GM21381 (cell line): ENCODE measurements at regions not wholly inside any gene's neighbourhood (a gene's known extent, or its start where the extent isn't known, plus 50 kb on each side); places are given as distances from the start of the nearest gene placed in this dataset.

ENCODE experiments used
- ATAC-seq: cut with Tn5 transposase; IDR thresholded peaks from one replicate; pipeline ENCODE4 v1.9.1; 2021; ENCODE audit warnings: mild to moderate bottlenecking, moderate library complexity; ENCODE audit not compliant: unreplicated experiment

DNA sequence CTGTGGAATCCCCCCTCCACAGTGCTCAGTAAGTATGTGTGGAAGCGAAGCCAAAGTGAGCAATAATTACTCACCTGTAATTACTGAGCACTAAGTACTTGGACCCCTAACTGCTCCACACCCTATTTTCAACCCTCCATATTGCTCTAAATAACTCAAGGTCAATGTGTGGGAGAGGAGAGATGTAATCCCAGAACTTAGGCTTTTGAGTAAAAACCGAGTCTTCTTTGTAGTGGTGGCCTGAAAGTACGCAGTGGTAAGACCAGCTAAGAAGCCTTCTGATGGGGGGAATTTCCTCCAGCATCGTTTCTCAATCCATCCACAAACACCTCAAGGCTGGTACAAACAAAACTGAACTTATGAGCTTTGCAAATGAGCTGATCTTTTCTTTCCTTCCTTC lies 551.6 kb downstream of the ZEB2 start:
- ATAC-seq, result no peak

GRCh38 chr2:143965493-143966164 lies 554.3 kb downstream of the ZEB2 start:
- no peak for ATAC-seq

DNA sequence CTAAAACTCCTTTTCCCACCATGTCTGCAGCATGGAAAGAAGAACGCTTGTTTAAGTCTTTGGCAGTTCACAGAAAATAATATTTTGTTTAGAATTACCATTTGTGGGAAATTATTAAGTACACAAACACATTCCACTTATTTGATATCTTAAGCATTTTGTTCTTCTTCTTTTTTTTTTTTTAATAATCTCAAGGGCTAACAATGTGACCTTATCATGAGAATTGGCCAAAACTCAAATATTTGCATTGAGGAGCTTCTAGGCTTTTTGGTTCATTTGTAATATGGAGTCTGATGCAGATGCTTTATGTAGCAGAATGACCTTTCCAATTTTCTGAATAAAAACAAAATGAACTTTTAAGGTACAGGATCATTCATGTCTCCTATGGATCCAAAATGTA lies 555.0 kb downstream of the ZEB2 start:
- ATAC-seq, result no peak

GRCh38 chr2:143960177-143960576 lies 559.7 kb downstream of the ZEB2 start:
- ATAC-seq, result no peak

- no peak for ATAC-seq
These were observed 562.6 kb downstream of the ZEB2 start for GRCh38 chr2:143957321-143957720.

- no peak for ATAC-seq
These were observed 564.4 kb downstream of the ZEB2 start for GRCh38 chr2:143955401-143956065.

DNA sequence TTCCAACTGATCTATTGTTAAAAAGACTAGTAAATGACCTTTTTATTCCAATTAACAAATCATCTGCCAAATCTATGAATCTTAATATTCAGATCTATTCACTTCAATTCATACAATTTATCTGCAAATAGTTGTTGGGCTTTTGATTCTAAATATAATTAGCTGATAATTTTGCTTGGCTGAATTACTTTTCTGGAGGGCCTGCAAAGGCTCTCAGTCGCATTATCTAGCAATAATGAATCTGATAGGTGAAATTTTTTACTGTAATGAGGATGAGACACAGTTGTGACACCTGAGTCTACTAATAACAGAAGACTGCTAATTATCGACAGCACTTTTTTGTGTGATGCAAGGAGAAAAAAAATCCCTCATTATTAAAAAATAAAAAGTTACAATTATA lies 565.1 kb downstream of the ZEB2 start:
- no peak for ATAC-seq

GRCh38 chr2:143954186-143954585 lies 565.7 kb downstream of the ZEB2 start:
- no peak for ATAC-seq

DNA sequence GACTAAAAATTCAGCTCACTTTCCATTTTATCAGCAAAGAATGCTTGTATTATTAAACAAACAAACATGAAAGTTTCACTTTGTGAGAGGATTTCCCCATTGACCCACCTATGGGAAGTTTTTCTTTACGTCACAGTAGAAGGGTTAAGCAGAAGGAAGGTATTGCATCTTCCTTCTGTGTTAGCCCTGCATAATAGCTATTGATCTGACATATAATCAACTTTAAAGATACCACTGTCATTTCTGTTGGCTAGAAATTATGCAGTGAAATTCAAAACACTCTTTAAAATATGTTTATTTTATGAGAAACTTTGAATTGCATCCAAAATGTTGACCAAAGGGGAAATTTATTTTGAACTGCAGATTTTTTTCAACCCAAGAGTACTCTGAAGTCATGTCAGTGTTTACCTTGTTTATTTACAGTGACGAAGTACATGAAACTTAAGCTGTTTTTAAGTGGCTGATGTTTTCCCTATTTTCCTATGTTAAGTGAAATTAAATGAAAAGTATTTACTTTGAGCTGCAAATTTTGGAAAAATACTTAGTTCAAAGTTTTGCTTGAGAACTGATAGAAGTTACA lies 566.4 kb downstream of the ZEB2 start:
- ATAC-seq, result no peak

DNA sequence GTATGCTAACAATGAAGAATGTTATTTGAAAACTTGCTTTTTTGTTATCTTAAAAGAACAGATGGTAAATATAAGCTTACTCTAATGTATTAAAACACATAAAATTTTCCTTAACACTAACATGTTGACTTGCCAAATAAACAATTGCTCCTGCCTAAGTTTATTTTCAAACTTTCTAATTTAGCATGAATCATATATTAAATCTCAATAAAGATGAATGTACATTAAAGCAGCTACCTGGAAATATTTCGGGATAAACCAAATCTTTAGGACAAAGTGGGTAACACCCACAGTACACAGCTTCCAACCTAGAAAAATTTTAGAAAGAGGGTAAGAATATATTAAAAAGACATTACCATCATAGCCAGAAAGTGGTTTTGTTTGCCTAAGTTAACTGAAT lies 567.4 kb downstream of the ZEB2 start:
- ATAC-seq, result no peak

- no peak for ATAC-seq
These were observed 569.2 kb downstream of the ZEB2 start for GRCh38 chr2:143950704-143951103.

- ATAC-seq, result peak; percentile 59
These were observed 570.6 kb downstream of the ZEB2 start for GRCh38 chr2:143949121-143949848.

GRCh38 chr2:143948710-143949109 lies 571.2 kb downstream of the ZEB2 start:
- ATAC-seq, result no peak

- no peak for ATAC-seq
These were observed 573.2 kb downstream of the ZEB2 start for GRCh38 chr2:143946436-143947391.

- no peak for ATAC-seq
These were observed 577.4 kb downstream of the ZEB2 start for GRCh38 chr2:143942486-143942885.

GRCh38 chr2:143940720-143941119 lies 579.2 kb downstream of the ZEB2 start:
- ATAC-seq, result no peak

DNA sequence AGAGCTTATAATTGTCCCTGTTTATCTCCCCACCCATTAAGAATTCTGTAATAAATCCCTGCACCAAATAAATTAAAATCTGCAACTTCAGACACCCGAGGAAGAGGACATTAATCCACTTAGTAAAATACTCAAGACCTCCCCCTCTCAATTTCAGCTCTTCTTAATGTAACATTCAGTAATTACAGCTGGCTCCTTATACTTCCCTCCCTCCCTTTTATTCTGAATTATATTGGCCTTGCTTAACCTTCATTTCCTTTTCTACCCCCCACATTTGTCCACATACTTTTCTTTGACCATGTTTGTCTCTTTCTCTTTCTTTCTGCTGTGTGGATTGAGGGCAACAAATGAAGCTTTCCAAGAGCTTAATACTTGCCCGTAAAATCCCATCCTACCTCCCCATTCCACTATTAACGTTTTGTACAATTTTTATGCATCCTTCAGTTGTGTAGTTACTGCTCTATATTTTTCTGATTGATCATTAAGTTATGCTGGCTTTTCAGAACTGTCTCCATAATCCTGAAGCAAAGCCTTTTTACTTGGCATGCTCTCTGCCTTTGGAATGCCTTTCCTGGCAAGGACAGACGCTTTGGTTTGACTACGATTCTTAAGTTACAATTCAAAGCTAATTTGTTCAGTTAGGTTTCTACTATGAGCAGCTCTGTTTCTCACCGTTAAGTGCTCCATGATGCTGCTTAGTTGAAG lies 580.1 kb downstream of the ZEB2 start:
- ATAC-seq, result no peak

- ATAC-seq, result peak; percentile 14
These were observed 582.1 kb downstream of the ZEB2 start for GRCh38 chr2:143937723-143938350.
